DND-41 (cell line): ENCODE measurements at regions not wholly inside any gene's neighbourhood (a gene's known extent, or its start where the extent isn't known, plus 50 kb on each side); places are given as distances from the start of the nearest gene placed in this dataset.

Source experiments
- EZH2 ChIP-seq: IDR thresholded peaks from 3 replicates; pipeline ENCODE4 v1.6.1; 2012; ENCODE audit warnings: borderline replicate concordance, low read depth, mild to moderate bottlenecking, moderate library complexity, low read length, inconsistent platforms; ENCODE audit not compliant: severe bottlenecking
- TF ChIP-seq, protein P1 (sequence below): IDR thresholded peaks from 2 replicates; pipeline ENCODE4 v1.5.1; 2012; ENCODE audit warnings: borderline replicate concordance, low read length, moderate library complexity, mild to moderate bottlenecking; ENCODE audit not compliant: poor library complexity, severe bottlenecking; ENCODE audit errors: extremely low read depth

DNA sequence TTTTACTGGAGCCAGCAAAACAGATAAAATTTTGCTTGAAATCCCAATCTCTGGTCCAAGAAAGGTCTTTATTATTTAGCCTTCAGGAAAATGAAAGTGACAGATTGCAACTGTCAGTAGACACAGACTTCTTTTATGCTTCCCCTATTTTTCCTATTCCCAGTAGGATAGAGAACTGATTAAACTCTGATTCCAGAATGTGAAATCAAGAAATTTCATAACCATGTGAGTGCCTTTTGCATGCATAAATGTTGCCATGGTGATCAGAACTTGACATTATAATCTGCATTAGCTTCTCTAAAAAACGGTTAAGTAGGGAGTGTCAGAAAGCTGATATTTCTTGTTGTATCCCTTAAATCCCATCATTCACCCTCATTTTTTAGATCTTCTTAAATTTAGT, 255.2 kb upstream of the GABRA2 start:
- TF ChIP-seq, protein P1, sequence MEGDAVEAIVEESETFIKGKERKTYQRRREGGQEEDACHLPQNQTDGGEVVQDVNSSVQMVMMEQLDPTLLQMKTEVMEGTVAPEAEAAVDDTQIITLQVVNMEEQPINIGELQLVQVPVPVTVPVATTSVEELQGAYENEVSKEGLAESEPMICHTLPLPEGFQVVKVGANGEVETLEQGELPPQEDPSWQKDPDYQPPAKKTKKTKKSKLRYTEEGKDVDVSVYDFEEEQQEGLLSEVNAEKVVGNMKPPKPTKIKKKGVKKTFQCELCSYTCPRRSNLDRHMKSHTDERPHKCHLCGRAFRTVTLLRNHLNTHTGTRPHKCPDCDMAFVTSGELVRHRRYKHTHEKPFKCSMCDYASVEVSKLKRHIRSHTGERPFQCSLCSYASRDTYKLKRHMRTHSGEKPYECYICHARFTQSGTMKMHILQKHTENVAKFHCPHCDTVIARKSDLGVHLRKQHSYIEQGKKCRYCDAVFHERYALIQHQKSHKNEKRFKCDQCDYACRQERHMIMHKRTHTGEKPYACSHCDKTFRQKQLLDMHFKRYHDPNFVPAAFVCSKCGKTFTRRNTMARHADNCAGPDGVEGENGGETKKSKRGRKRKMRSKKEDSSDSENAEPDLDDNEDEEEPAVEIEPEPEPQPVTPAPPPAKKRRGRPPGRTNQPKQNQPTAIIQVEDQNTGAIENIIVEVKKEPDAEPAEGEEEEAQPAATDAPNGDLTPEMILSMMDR: no peak
- no peak for TF ChIP-seq EZH2
